Activated naive CD4-positive, alpha-beta T cell treated with anti-CD3 and anti-CD28 coated beads, Interleukin-2, amount 50 U/mL, for 72 hours (primary cell): ENCODE measurements at regions not wholly inside any gene's neighbourhood (a gene's known extent, or its start where the extent isn't known, plus 50 kb on each side); places are given as distances from the start of the nearest gene placed in this dataset.
A peak's percentile ranks its signal among the peaks of the same experiment; 100 is the strongest.

Experiments used
- ATAC-seq, 2 donors: fragments of 150-1000 bp; cut with Tn5 transposase; 2 replicates each; pipeline ENCODE4 v1.10.0; 2021; ENCODE audit warnings: mild to moderate bottlenecking in 2 of 2, moderate library complexity in 2 of 2
- DNase-seq, 2 donors: peaks; one replicate each; pipeline ENCODE4 v3.0.0; 2021 to 2022; ENCODE audit warnings: low spot score in 2 of 2
- H3K27ac Mint-ChIP-seq, 2 donors: one replicate each; pipeline ENCODE4 v1.8.0; 2022; ENCODE audit warnings: mild to moderate bottlenecking in 2 of 2, mixed read lengths in 2 of 2
- H3K36me3 Mint-ChIP-seq, 2 donors: one replicate each; pipeline ENCODE4 v1.8.0; 2022; ENCODE audit warnings: mixed read lengths in 2 of 2
- H3K9me3 Mint-ChIP-seq, 2 donors: one replicate each; pipeline ENCODE4 v1.8.0; 2022; ENCODE audit warnings: mixed read lengths in 2 of 2

DNA sequence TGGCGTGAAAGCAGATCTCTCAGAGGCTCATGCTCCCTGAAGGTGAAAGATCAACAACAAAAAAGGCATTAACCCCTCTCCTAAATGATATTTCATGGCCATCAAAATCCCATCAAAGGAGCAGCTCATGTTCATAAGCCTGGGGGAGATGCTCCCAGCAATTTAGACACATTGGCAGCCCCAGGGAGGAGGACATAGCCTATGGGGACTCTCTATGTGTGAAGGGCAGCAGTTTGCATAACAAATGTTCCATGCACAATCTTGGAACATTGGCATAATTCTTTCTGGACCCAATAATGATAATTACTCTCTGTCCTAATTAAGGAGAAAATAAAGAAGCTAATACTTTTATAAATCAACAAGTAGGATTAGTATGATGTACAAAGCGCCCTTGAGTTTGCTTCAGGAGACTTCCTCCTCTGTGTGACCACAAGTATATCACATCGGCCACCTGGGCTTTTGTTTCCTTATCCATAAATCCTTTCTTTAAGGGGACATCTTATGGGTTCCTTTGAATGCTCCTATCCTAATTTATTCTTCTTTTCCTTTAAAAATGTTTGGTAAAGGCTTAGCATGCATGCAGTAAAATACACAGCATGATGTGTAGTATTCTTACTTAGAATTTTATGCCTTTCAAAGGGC lies 161.9 kb upstream of the PLEKHG7 start:
- ATAC-seq = no peak
- H3K27ac Mint-ChIP-seq = peak overlapping the region in 1 of 2 donors; percentile 86
- H3K9me3 Mint-ChIP-seq = peaks cover 8 to 10% of the 10 kb centered on the region in 2 donors
- H3K36me3 Mint-ChIP-seq = peaks cover 14 to 24% of the 10 kb centered on the region in 2 donors
- DNase-seq = no peak

- peak overlapping the region; percentile 52 to 86 for H3K27ac Mint-ChIP-seq
- DNase-seq = no peak
- H3K9me3 Mint-ChIP-seq = peaks cover 8 to 10% of the 10 kb centered on the region in 2 donors
Observed at GRCh38 chr12:92539976-92540781, 162.6 kb upstream of the PLEKHG7 start.

DNA sequence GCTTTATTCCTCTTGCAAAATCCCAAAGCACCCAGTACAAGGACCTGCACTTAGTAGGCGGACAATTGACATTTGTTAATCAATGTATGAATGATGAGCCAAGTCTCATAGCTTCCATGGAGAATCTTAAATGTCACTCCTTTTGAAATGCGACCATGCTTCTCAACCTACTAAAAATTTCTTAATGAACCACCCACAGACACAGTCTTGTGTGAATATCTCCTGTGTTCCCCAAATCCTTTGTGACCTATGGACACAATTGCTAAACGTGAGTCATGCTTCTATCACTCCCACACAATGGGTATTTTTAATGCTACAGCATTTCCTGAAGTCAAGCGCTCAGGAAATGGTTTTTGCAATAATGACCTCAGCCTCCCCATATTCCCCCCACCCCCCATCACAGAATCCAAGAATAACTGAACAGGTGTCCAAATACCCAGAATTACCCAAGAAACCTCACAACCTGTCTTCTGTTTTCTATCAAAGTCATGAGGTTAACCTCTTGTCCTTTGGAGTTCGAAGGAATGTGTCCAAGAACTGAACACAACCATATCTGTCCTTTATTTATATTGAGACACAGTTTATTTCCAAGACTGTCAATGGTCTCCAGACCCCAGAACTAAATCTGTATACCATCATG lies 163.6 kb upstream of the PLEKHG7 start:
- DNase-seq (no peak), ATAC-seq (peak; percentile 81 to 87)
- Mint-ChIP-seq H3K27ac (peak overlapping the region; percentile 52 to 86), H3K36me3 (peaks cover 8 to 18% of the 10 kb centered on the region in 2 donors), H3K9me3 (peaks cover 9 to 13% of the 10 kb centered on the region in 2 donors)

More at GRCh38 chr12:92539976-92540781, 162.6 kb upstream of the PLEKHG7 start:
- peak; percentile 21 to 35 for ATAC-seq
- peaks cover 14 to 24% of the 10 kb centered on the region in 2 donors for H3K36me3 Mint-ChIP-seq

DNA sequence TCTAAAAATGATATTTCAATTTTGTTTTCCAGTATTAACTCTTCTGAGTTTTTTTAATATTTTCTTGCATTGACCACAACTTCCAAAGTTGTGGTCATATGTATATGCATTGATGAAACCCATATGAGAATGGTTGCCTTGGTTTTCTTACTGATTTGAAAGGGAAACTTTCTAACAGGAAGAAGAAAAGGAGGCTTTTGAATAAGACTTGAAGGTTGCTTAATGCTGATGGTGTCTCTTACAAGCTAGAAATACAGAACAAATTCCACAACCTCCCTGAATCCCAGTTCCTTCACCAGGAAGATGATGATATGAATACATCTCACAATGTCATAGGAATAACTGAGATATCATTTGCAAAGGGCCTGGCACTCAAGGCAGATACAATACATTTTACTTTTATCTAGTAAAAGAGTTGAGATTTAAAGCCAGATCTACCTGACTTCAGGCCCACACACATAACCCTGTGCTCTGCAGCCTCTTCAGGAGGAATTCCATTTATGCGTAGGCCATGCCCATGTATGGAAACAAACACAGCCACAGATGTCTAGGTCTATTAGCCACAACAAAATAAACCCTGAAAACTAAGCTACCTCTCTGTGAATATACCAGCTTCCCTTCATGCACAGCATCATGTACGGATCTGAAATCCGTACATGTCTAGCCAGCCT lies 165.4 kb upstream of the PLEKHG7 start:
- DNase-seq (no peak), ATAC-seq (no peak)
- H3K9me3 Mint-ChIP-seq = peaks cover 9% of the 10 kb centered on the region in 2 donors
- H3K27ac Mint-ChIP-seq = peak overlapping the region; percentile 40 to 86
- H3K36me3 Mint-ChIP-seq = peaks cover 8 to 14% of the 10 kb centered on the region in 2 donors

DNA sequence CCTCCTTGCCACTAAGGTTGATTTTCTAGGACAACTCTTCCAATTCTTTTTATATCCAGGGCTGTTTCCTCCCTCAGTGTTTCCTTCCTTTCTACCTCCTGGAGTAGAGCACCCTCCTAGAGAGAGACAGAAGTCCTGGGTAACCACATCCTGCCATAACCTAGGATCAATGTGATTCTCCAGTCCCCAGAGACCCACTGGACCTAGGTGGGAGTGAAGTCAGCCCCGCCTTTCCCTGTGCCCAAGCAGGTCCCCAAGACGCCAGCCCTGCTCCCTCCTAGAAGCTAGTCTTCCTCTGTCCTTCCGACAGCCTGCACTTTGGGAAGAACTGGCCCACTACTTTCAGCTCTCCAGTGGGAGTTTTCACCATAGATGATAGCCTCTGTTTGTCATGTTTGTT lies 166.8 kb upstream of the PLEKHG7 start:
- Mint-ChIP-seq H3K9me3 (peaks cover 10 to 14% of the 10 kb centered on the region in 2 donors), H3K27ac (peak overlapping the region in 1 of 2 donors; percentile 3), H3K36me3 (peaks cover 17 to 23% of the 10 kb centered on the region in 2 donors)
- no peak for ATAC-seq
- DNase-seq = no peak

DNA sequence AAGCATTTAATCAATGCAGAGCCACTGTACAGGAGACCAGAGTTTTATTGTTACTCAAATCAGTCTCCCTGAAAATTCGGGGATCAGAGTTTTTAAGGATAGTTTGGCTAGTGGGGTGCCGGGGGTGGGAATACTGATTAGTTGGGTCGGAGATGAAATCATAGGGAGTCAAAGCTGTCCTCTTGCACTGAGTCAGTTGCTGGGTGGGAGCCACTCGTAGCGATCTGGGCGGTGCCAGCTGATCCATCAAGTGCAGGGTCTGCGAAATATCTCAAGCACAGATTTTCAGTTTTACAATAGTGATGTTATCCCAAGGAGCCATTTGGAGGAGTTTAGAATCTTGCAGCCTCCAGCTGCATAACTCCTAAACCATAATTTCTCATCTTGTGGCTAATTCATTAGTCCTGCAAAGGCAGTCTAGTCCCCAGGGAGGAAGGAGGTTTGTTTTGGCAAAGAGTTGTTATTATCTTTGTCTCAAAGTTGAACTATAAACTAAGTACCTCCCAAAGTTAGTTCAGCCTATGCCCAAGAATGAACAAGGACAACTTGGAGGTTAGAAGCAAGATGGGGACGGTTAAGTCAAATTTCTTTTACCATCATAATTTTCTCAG lies 169.4 kb upstream of the PLEKHG7 start:
- Mint-ChIP-seq H3K36me3 (peaks cover 9% of the 10 kb centered on the region in 2 donors), H3K9me3 (peaks cover 14 to 31% of the 10 kb centered on the region in 2 donors), H3K27ac (no peak overlapping the region)
- DNase-seq (no peak), ATAC-seq (no peak)

GRCh38 chr12:92530706-92531105 lies 172.1 kb upstream of the PLEKHG7 start:
- no peak for DNase-seq
- ATAC-seq = peak in 1 of 2 donors; percentile 79
- peaks cover 14 to 31% of the 10 kb centered on the region in 2 donors for H3K9me3 Mint-ChIP-seq
- H3K27ac Mint-ChIP-seq = peak overlapping the region in 1 of 2 donors; percentile 56
- H3K36me3 Mint-ChIP-seq = peaks cover 9% of the 10 kb centered on the region in 2 donors

DNA sequence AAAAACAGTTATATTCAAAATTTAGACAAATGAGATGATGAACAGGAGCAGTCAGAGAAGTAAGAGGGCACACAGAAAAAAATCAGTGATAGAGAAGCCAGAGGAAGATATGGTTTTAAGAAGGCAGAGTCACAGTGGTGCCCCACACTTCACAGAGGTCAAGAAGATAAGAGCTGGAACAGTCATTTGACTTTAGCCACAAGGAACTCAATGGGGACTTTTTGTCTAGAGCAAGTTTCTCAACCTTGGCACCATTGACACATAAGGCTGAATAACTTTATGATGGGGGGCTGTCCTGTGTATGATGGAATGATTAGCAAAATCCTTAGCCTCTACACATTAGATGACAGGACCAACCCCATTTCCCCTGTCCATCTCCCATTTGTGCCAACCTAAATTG lies 172.8 kb upstream of the PLEKHG7 start:
- H3K9me3 Mint-ChIP-seq = peaks cover 14 to 35% of the 10 kb centered on the region in 2 donors
- H3K36me3 Mint-ChIP-seq = peaks cover 9% of the 10 kb centered on the region in 2 donors
- peak overlapping the region; percentile 46 to 56 for H3K27ac Mint-ChIP-seq
- DNase-seq (no peak), ATAC-seq (peak in 1 of 2 donors; percentile 89)

DNA sequence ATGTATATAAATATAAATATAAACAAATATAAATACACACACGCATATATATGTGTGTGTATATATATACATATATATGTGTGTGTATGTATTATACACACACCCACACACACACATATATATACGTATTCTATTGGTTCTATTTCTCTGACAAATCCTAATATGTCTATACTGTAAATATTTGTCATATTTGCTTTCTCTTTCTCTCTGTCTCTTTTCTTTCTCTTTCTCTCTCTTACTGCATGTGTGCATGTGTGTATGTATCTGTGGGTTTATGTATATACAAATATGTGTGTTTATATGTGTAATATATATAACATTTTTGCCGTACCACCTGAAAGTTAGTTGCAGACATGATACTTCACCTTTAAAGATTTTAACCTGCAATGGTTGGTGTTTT lies 174.2 kb upstream of the PLEKHG7 start:
- Mint-ChIP-seq H3K9me3 (peaks cover 19 to 40% of the 10 kb centered on the region in 2 donors), H3K36me3 (peaks cover 13 to 21% of the 10 kb centered on the region in 2 donors), H3K27ac (no peak overlapping the region)
- no peak for DNase-seq
- ATAC-seq = no peak

GRCh38 chr12:92528097-92528496 lies 174.7 kb upstream of the PLEKHG7 start:
- no peak for DNase-seq
- no peak for ATAC-seq
- Mint-ChIP-seq H3K36me3 (peaks cover 15 to 26% of the 10 kb centered on the region in 2 donors), H3K9me3 (peaks cover 23 to 44% of the 10 kb centered on the region in 2 donors), H3K27ac (no peak overlapping the region)

DNA sequence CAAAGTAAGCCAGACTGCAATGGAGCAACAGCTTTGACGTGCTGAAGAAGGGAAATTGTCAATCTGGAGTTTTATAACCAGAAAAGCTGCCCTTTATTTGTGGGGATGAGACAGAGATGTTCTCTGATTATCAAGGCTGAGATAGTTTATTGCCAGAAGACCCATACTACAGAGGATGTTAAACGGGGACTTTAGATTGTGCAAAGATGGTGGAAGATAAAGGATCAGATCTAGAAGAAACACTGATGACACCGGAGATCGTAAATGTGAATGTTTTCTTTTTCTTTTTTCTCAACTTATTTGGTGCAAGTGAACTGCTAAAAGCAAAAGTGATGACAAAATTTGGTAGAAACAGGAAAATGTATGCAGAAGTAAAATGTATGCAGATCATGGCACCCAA lies 178.3 kb upstream of the PLEKHG7 start:
- ATAC-seq (no peak), DNase-seq (no peak)
- Mint-ChIP-seq H3K27ac (no peak overlapping the region), H3K36me3 (peaks cover 11 to 38% of the 10 kb centered on the region in 2 donors), H3K9me3 (peaks cover 19 to 31% of the 10 kb centered on the region in 2 donors)

- H3K27ac Mint-ChIP-seq = no peak overlapping the region
- peaks cover 15 to 39% of the 10 kb centered on the region in 2 donors for H3K9me3 Mint-ChIP-seq
- ATAC-seq (no peak), DNase-seq (no peak)
- peaks cover 11 to 46% of the 10 kb centered on the region in 2 donors for H3K36me3 Mint-ChIP-seq
Observed at GRCh38 chr12:92520511-92520910, 182.3 kb upstream of the PLEKHG7 start.

DNA sequence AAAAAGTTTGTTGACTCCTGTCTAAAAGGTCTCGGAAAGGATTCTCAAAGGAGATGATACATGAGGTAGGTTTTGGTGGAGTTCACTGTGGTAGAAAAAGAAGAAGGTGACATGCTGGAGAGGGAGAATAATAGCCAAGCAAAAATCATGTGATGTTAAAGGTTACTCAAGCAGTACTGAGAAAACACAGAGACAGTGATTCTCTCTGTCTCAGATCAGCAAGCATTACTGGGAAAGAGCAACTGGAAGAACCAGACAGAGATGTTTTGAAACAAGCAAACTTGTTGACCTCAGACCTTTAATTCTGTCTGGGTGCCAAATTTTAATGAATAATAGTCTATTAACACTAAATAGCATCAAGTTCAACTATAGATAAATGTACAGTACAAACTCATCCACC lies 183.5 kb upstream of the PLEKHG7 start:
- peaks cover 11 to 31% of the 10 kb centered on the region in 2 donors for H3K9me3 Mint-ChIP-seq
- ATAC-seq = no peak
- DNase-seq = no peak
- H3K36me3 Mint-ChIP-seq = peaks cover 11 to 41% of the 10 kb centered on the region in 2 donors
- H3K27ac Mint-ChIP-seq = peak overlapping the region in 1 of 2 donors; percentile 68

DNA sequence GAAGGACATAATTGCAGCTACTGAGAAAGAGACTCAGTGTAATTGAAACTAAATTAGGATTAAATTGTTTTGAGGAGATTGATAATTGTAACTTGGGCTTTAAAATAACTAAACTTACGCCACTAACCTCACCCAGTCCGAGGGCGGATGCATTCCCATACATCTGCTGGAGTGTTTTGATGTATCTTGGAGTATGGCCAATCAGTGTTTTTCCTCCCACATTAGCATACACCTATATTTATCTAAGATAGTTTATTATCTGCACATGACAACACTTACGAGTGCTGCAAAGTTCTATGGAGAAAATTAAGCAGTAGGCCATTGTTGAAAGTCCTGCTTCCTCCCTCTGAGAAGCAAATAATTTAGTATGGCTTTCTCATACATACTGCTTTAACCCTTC lies 184.7 kb upstream of the PLEKHG7 start:
- ATAC-seq (no peak), DNase-seq (no peak)
- peaks cover 3 to 22% of the 10 kb centered on the region in 2 donors for H3K9me3 Mint-ChIP-seq
- peaks cover 5 to 40% of the 10 kb centered on the region in 2 donors for H3K36me3 Mint-ChIP-seq
- no peak overlapping the region for H3K27ac Mint-ChIP-seq

GRCh38 chr12:92516277-92516600 lies 186.6 kb upstream of the PLEKHG7 start:
- H3K9me3 Mint-ChIP-seq = peaks cover 3 to 30% of the 10 kb centered on the region in 2 donors
- ATAC-seq (peak; percentile 99 to 100), DNase-seq (no peak)
- H3K27ac Mint-ChIP-seq = peak overlapping the region; percentile 62 to 78
- peaks cover 5 to 36% of the 10 kb centered on the region in 2 donors for H3K36me3 Mint-ChIP-seq

DNA sequence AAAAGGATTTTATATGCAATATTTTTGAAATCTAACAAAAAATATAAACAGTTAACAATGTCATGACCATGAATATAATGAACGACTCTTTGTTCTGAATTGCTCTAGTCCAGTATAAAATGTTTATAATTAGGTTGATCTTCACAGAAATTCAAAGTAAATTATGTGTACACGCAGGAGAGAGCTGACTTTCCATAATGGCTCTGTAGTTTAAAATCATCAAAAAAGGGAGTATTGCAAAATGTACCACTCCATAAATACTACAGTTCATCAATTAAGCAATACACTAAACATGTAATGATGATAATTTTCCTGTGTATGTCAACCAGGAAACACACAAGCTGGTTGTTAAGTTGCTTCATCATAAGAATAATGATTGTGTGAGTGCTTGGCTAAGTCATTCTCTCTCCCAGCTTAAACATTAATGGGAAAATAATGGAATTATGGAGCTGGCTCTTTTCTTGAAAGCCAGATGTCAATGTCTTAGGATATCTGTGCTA lies 189.5 kb upstream of the PLEKHG7 start:
- DNase-seq (no peak), ATAC-seq (no peak)
- peaks cover 6 to 35% of the 10 kb centered on the region in 2 donors for H3K36me3 Mint-ChIP-seq
- H3K27ac Mint-ChIP-seq = no peak overlapping the region
- H3K9me3 Mint-ChIP-seq = peaks cover 5 to 25% of the 10 kb centered on the region in 2 donors
